ENCODE measurements at regions not wholly inside any gene's neighbourhood (a gene's known extent, or its start where the extent isn't known, plus 50 kb on each side); places are given as distances from the start of the nearest gene placed in this dataset.

DNA sequence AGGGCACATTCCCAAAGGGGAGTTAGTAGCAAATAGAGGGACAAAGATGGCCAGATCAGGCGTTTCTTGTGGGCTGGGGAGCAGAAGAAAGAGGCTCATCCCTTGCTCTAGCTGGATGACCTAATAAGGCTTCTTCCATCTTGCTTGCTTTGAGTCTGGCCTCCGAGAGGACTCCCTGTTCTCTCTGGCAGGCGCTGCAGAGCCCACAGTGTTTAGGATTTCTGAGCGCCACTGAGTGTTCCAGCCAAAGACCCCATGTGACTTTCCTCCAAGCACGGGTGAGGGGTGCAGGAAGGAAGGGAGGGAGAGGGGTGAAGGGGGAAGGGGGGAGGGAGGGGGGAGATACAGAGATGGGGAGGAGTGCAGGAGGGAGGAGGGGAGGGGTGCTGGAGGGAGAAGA is 203.8 kb upstream of the SVIL start:
- TF ChIP-seq CTCF (IDR thresholded peaks at IDR 0.05) (no peak), POLR2A (IDR thresholded peaks at IDR 0.05) (no peak)
